ENCODE measurements at regions not wholly inside any gene's neighbourhood (a gene's known extent, or its start where the extent isn't known, plus 50 kb on each side); places are given as distances from the start of the nearest gene placed in this dataset.

GRCh38 chr20:11497545-11497944 lies 420.1 kb upstream of the BTBD3 start:
- TF ChIP-seq CTCF (conservative IDR thresholded peaks at IDR 0.05; ENCODE audit: low read depth, low read length): no peak
- no peak for TF ChIP-seq RFX5 (IDR thresholded peaks at IDR 0.05; ENCODE audit: low read depth, low read length)
- TF ChIP-seq CEBPB (IDR thresholded peaks at IDR 0.05; ENCODE audit: low read depth, low read length): no peak
- no peak for TF ChIP-seq BHLHE40 (IDR thresholded peaks at IDR 0.05; ENCODE audit: low read depth, low read length)
- no peak for TF ChIP-seq MAZ (IDR thresholded peaks at IDR 0.05; ENCODE audit: borderline replicate concordance, low read depth, low read length)
- no peak for TF ChIP-seq SMC3 (IDR thresholded peaks at IDR 0.05; ENCODE audit: low read depth, low read length)
- peak; percentile 98 for TF ChIP-seq MAFK (IDR thresholded peaks at IDR 0.05; ENCODE audit: low read depth, low read length)
- Histone ChIP-seq H3K9me3 (ENCODE audit: control insufficient read depth, insufficient read depth, low read length) (no peaks in the 10 kb centered on the region), H3K18ac (ENCODE audit: low read depth, low read length) (no peak overlapping the region), H2BK15ac (ENCODE audit: low read depth, low read length) (no peak overlapping the region), H2BK5ac (ENCODE audit: low read depth, low read length, poor library complexity, severe bottlenecking) (no peak overlapping the region), H2BK120ac (ENCODE audit: low read depth, low read length) (no peak overlapping the region), H4K8ac (ENCODE audit: low read depth in 2 of 2, low read length in 2 of 2) (no peak overlapping the region), H3K56ac (ENCODE audit: extremely low read depth, insufficient read depth, low read length) (no peak overlapping the region), H4K91ac (ENCODE audit: insufficient read depth, low read depth, low read length) (no peak overlapping the region), H3K4me3 (ENCODE audit: insufficient read depth, low read depth, low read length) (no peak overlapping the region), H2AFZ (replicated peaks; ENCODE audit: low read length, poor library complexity) (no peak overlapping the region), H3K27me3 (ENCODE audit: control insufficient read depth, insufficient read depth, low read length) (peaks cover 1% of the 10 kb centered on the region), H3K14ac (replicated peaks; ENCODE audit: low read depth, low read length) (no peak overlapping the region), H3K4ac (ENCODE audit: low read depth, low read length) (no peak overlapping the region), H4K20me1 (ENCODE audit: insufficient read depth, low read length) (no peaks in the 10 kb centered on the region), H3K27ac (ENCODE audit: insufficient read depth, low read length) (no peak overlapping the region), H3K23ac (ENCODE audit: low read depth, low read length) (no peak overlapping the region), H3K79me1 (ENCODE audit: low read depth in 1 of 2, low read length in 2 of 2) (no peaks in the 10 kb centered on the region), H3K9me1 (ENCODE audit: insufficient read depth, low read length) (no peaks in the 10 kb centered on the region), H3K9ac (ENCODE audit: low read depth, low read length) (no peak overlapping the region), H2BK20ac (ENCODE audit: low read depth, low read length) (no peak overlapping the region), H4K5ac (ENCODE audit: low read depth, low read length) (no peak overlapping the region), H2AK9ac (replicated peaks; ENCODE audit: low read depth, low read length, poor library complexity) (no peak overlapping the region), H3K4me1 (ENCODE audit: control insufficient read depth, insufficient read depth, low read length) (peaks cover 2% of the 10 kb centered on the region; the same call in 1 of the 2 replicates), H3K4me2 (ENCODE audit: low read depth, low read length) (no peak overlapping the region), H2AK5ac (ENCODE audit: low read depth, low read length) (no peak overlapping the region), H3K36me3 (ENCODE audit: control insufficient read depth, insufficient read depth, low read length) (no peaks in the 10 kb centered on the region)
- BruUV-seq (replicated peaks): no TSS peak
- no CpG with 5 or more reads among the region's 1 CpG for WGBS, 2 experiments (ENCODE audit: extremely low coverage in 2 of 2, insufficient read length in 1 of 2)
- ChIA-PET POLR2A (ENCODE audit: unreplicated experiment) (no interaction called here), CTCF (no interaction called here)
- no peak for ATAC-seq (ENCODE audit: low read depth)
- DNase-seq: no peak
- intact Hi-C loops (cut with micrococcal nuclease) (no loop called here), in situ Hi-C loops (cut with MboI; ENCODE audit: low sequenced_read_pairs) (no loop called here), dilution Hi-C loops (cut with HindIII; ENCODE audit: low sequenced_read_pairs, unreplicated experiment) (no loop called here)
